Activated CD4-positive, alpha-beta T cell treated with anti-CD3 and anti-CD28 coated beads, Interleukin-10, Interleukin-2, amounts not matched to agents 100 ng/mL and 50 ng/mL, durations not matched to agents 16 hours and 8 hours (primary cell): ENCODE measurements at regions not wholly inside any gene's neighbourhood (a gene's known extent, or its start where the extent isn't known, plus 50 kb on each side); places are given as distances from the start of the nearest gene placed in this dataset.

Experiments used
- DNase-seq: peaks from one replicate; pipeline ENCODE4 v3.0.0-alpha.2; 2020

DNA sequence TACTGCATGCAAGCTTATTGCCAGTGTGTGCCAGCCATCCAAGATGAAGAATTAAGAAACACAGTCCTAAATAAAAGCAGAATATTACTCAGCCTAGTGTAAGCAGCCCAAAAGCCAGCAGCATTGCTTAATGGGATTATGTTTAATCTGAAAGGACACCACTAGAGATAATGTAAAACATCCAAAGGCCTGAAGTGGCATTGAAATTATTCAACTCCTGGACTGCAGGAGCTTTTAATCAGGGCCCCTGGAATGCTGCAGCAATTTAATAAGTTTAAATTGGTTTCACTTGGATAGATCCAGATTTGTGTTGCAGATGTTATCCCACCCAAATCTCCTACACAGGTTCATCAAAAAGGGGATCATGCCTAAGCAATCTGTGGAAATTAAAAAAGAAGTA, 193.0 kb downstream of the C12orf50 start:
- no peak for DNase-seq

DNA sequence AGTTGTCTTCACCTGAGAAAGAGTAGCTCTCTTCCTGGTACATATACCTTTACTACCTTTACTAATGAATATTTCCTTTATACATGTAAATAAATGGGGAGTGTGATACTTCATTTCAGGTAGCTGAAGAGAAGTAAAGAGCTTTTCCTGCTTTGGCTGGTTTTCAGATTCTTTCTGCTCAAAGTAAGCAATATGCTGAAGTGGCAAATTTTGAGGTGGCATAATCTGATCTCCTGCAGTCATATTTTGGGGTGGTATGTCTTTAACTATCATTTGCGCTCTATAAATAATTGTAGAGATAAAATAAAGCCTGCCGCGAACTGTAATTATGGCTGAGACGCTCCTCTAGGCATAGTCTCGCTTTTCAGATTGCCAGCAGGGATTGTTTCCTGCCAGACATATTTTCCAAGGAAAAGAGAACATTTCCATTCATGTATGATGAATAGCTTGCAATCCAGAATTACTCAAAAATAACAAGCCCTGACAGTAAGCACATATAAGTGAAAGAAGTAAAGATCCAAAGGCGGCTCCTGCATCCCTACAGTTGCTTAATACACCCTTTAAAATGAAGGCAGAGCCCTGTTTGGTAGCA, 200.7 kb downstream of the C12orf50 start:
- DNase-seq: no peak

DNA sequence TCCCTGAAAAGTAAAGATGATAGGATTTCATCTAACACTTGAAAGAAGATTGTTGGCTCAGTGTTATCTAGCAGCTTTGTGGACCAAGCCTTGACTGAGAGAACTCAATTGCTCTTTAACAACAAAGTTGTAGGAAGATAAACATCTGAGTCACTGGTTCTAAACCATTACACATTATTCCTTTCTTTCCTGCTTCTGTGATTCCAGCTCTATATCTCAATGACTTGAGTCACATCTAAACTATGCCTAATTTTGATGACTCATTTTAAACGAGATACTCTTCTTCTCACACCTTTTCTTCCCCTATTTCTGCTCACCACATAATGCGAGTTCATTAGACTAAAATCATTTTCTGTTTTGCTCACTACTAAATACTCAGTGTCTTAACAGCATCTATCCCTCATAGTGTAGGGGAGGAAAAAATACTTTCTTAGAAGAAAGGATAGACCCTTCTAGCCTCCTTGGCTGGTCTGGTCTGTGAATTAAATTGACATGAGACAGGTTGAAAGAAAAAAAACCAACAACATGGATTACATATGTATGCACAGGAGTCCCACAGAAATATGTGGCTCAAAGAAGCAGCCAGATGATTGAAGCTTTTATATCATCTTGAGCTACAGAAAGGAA, 201.4 kb downstream of the C12orf50 start:
- no peak for DNase-seq

DNA sequence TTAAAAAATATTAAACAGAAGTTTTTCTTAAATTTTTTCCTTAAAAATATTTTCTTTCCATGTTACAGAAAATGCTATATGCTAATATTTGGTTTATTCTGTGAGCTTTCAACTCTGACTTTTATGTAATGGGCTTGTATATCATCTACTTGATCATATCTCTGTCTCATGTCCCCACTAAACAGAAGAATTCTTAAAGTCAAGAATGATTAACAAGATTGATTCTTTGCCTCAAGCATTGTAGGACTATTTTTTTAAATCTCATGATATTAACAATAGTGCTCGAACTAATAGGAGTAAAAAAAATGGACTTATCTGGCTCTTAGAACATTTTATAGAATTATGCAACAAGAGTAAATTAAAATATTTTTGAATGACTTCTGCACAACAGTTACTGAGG, 206.3 kb downstream of the C12orf50 start:
- DNase-seq: no peak

DNA sequence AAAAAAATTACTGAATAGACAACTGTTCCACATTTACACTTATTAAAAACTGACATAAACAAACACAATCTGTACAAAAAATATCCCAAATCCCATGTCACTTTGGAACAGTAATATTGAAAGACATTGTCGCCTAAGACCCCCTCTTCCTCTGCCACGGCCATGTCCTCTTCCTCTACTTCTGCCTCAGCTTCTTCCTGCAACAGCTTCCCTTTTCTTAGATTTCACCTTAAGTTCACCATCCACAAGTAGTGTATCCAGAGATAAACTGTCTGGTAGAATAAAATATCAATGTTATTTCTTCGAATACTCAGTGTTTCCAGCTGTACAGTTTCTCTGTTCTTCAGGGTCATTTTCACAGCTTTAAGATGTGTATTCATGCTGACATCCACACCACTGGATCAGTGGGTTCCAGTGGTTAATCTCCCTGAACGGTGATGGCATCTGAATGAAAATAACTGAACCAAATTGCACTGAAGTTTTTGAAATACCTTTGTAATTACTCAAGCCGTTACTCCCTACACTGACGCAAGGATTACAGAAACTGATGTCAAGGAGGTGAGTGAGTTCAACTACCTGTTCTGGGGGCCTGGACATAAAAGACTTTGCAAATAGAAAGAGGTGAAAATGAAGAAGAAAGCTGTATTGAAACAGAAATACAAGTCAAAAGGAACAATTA, 208.5 kb downstream of the C12orf50 start:
- no peak for DNase-seq

DNA sequence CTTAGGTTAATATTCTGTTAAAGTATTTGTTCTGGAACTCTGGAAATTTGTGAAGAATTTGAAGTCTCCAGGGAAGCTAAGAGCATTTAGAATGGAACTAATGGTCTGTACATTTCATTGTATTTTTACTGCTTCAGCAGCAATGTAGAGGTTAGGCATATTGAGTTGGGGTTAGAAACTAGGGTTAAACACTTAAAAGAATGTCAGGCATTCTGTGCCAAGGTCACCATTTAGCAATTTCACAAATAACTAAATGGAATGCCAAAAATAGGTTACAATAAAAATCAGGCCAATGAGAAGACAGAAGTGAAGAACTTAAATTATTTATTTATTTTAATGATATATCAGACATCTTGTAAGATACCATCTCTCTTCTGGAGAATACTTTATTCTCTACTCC, 210.8 kb downstream of the C12orf50 start:
- no peak for DNase-seq

DNA sequence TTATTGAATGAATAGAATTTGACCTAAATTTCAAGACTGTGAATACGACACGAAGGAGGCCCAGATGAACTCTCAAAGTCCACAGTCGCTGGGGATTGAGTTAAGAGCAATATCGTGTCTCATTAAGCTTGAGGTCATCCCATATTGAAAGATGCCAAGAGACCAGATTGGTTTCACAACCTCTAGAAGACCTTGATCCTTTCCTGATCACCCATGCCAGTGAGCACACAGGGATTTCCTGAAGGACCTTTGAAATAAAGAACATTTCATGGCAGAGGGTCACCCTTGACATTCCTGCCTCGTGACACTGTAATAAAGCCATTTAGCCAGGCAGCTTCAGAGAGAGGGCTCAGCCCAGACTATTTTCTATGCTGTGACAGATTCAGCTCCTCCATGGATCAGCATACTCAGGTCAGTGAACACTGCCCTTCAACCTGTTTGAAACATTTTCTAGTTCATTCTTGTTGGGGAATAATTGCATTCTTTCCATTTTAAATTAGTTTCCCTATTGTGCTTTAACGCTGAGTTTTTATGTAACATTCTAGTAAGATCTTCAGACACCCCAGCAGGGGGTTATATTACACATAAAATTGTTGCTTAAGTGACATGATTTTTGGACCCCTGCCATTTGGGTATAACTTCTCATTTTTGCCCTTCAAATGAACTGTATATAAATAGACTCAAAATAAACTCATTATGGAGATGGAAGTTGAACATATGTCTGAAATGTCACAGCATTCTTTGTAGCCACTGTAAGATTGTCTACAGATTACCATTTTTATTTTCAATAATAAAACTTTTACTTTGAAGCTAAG, 213.2 kb downstream of the C12orf50 start:
- no peak for DNase-seq

DNA sequence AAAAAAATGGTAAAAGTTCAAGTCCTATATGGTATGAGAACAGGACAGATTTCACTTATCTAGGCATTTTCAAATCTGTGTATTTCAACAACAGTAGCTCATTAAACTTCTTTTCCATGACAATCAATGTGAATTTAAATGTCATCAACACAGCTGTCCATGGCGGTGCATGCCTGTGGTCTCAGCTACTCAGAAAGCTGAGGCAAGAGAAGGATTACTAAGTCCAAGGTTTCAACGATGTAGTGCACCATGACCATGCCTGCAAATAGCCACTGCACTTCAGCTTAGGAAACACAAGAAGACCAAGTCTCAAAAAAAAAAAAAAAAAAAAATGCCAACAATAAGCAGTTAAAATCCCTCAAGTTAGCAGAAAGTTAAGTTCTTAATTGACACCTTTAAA, 214.6 kb downstream of the C12orf50 start:
- DNase-seq: no peak

DNA sequence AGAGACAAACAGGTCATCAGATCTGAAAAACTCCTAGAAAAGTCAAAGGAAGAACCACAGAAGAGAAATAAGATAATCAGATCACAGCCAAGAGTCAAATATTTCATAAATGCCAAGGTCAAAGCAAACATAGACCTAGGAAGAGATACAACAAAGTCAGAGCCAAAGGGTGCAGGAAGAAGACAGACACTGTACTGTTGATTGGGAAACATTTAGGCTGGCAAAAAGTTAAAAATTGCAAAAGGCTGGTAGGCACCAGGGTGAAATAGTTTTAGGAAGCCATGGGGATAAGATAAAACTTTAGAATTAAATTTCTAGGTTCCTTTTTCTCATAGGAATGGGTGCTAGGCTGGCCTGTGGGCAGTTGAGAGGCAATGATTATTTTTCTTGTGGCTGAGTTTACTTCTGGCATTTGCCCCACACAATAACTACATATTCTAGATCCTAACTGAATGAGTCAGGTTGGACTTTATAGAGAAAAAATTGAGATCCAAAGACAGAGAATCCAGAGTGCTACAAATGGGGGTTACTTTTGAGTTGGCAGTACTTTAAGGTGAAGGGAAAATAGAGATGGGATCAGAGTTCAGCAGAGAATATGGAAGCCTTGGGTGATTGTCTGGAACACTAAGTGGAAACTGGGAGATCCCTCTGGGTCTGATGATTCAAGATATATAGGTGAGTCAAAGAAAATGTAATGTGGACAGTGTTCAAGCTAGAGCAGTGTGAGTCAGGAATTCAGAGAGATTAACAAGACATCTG, 215.5 kb downstream of the C12orf50 start:
- no peak for DNase-seq

DNA sequence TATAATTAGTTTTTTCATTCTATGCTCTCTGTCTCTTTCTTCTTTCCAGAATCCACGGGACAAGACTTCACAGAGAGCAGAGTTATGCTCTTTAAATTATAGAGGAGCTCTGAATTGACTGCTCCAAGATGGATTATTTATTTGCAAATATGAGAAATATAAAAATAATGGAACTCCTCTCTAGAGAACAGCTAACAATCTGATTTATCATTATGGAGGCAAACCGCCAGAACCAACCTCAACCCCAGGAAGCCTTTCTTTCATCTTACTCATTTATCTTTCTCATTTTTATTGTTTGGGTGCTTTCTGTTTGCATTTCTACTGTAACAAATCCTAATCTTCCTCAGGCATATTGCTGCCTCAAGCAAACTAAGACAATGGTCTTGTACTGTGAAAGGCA, 216.5 kb downstream of the C12orf50 start:
- DNase-seq: peak; percentile 2

DNA sequence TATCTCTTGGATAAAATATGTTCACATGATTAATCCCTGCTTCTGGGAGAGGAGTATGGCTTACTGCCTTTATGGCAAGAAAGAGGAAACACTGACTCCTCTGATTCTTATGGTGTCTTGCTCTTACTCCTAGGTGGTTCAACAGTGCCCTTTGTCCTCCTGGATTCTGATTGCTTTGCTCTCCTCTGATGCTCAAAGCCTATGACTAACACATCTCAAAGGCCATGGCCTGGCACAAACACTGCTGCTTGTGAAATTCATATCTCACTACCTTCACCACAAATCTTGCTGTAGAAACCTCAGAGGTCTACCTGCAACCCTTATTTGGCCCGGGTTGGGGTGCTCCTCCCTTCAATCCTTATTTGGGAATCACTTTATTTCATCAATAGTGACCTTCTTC, 217.2 kb downstream of the C12orf50 start:
- peak; percentile 3 for DNase-seq

DNA sequence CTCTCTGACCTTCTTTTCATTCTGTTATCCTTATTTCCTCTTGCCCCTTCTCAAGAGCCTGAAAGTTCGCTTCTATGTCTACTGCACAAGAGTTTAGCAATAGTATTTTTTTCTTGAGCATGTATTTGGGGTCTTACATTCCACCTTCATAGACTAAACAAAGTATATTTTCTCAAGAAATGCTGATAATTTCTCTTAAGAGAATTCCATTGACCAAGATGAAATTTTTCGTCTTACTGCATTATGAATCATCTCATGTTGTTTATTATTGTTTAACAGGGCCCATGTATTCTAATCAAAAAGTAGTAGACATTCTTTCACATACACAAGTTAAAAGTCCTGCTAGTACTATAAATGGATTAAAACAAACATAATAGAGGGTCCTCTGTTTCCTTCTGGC, 219.3 kb downstream of the C12orf50 start:
- no peak for DNase-seq

DNA sequence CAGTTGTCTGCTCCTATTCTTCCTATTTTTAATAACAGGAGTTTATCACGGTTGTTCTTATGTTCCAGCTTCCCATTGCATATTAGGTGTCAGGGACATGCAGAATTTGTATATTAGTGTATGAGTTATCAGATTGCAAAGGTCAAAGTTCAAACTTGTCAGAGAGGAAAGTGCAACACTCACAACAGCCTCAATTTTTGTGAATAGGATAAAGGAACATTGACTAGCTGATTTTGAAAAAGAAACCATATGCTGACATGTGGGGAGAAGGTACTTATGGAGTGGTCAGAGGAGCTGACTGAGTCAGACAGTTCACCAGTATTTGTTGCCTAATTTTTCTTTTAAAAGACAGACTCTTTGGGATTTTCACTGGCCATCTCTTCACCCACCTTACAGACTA, 222.1 kb downstream of the C12orf50 start:
- DNase-seq: no peak

DNA sequence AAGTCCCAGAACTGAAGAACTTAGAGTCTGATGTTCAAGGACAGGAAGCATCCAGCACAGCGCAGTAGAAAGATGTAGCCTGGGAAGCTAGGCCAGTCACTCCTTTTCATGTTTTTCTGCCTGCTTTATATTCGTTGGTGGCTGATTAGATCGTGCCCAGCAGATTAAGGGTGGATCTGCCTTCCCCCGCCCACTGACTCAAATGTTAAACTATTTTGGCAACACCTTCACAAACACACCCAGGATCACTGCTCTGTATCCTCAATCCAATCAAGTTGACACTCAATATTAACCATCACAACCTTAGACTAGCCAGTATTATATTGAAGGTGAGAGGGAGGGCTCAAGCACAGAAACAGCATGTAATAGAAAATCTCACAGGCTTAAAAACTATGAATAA, 222.9 kb downstream of the C12orf50 start:
- DNase-seq: no peak

DNA sequence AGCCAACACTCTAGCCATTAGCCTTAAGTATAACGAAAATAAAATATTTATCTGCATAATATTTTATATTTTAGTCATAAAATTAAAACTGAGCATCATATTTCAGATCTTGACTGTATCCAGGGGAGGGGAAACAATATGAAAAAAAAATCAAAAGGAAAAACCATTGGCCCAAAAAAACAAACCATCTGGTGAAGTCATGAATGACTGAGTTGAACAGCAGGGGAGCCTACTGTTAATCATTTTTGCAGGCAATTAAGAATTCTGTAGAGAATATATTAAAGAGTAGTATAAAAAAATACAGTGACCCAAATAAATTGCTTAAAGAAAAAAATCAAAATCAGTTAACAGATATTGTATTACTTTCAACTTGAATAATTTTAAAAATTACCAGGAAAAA, 224.8 kb downstream of the C12orf50 start:
- no peak for DNase-seq

DNA sequence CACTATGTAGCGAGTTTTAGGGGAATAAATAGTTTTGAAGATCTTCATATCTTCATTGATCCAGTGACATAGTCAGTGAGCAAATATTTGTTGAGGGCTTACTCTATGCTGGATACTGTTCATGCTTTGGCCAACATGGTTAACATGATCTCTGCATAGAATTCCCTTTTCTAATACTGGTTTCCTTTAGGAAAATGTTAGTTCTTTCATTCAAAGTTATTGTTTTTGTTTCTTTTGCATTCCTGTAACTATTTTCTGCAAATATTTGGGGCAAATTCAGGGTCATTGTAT, 226.5 kb downstream of the C12orf50 start:
- no peak for DNase-seq

DNA sequence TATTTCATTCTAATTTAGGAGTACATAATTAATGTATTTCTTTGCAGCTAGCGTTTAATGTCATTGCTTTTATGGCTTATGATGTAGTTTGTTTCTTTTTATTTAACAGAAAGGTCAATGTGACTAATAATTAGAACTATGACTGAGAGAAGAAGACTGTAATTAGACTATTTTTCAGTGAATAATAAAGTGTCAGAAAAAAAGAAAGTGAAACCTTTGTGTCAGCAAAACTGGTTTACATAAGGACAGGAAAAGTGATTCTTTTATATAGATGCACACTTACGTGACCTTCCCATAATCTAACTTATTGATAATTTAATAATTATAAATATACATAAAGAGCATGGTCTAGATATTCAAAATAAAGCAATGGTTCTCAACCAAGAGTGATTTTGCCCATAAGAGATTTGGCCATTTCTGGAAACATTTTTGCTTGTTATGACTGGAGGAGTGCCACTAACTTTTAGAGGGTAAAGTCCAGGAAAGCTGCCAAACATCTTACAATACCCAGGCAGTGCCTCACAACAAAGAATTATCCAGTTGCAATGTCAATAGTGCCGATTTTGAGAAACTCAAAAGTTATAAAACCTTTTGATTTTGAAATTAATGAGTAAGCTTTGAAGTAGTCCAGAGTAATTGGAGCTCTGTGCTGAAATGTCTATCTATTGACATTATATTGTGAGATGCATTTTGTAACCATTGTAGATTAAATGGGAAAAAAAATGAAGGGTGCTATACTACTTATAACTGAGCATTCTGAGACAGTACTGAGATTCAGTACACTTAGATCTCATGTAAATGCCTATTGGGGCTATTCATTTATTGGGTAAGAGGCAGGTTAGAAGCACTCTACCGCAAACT, 227.1 kb downstream of the C12orf50 start:
- DNase-seq: no peak

DNA sequence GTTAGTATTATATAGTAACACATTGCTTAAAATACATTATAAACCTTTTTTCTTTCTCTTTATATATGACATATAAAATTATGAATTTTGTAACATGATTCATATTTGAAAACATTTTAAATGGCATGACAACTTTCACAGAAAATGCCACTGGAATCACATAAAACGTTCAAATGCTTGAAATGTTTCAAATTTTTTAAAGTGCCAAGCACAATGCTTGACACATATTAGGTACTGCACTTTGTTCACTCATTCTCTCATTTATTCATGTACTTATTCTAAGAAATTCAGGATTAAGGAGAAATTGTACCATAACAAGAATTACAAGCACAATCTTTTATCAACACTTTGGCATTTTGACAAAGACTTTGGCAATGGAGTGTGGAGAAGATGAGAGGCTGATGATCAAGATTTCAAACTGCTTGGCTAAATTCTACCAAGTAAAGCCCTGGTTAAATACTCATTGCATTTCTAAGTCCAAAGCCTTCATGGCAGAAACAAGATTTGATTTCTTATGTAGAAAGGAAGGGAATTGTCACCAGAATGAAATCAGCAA, 232.2 kb downstream of the C12orf50 start:
- DNase-seq: no peak

DNA sequence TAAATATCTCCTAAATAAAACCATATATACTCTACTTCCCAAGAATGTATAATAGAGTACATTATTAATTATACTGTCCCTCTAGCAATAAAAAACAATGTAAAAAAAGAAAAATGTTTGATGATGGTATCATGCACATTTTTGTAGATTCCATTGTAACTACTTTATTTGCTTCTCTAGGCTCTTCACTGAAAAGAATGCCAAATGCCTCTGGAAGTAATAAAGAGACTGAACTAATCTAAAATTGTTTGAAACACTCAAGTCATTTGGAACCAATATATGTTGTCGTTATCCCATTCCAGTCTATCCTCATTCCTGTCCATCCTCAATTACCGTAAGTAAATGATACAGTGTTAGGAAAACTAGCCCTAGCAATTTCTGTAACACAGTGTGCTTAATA, 233.6 kb downstream of the C12orf50 start:
- DNase-seq: no peak

DNA sequence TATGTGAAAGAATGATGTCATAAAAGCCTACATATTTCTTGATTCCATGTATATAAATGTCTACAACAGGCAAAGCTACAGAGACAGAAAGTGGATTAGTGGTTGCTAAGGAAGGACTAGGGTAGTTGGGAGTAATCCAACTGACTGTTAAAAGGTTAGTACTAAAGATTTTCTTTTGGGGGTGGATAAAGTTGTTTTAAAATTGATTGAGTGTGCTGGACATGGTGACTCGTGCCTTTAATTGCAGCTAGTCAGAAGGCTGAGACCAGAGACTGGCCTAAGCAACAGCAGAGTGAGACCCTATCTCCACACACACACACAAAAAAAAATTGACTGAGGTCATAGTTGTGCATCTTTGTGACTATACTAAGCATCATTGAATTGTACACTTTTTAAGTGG, 234.3 kb downstream of the C12orf50 start:
- no peak for DNase-seq

DNA sequence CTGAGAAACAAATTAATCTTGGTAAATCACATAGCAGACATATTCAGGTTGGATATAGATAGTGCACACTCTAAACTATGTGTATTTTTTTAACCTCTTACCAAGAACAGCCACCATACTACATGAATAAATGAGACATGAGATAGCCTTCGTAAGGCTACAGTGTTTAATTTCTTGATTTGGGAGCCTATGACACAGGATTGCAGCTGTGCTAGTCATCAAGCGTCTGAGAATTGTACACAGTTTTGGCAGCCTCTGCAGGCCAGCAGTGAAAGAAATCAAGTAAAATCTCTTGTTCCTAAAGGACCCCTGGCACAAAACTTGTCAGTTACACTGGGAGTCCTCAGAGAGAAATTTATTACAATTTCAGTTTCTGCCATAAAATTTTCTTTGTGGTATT, 236.1 kb downstream of the C12orf50 start:
- no peak for DNase-seq

DNA sequence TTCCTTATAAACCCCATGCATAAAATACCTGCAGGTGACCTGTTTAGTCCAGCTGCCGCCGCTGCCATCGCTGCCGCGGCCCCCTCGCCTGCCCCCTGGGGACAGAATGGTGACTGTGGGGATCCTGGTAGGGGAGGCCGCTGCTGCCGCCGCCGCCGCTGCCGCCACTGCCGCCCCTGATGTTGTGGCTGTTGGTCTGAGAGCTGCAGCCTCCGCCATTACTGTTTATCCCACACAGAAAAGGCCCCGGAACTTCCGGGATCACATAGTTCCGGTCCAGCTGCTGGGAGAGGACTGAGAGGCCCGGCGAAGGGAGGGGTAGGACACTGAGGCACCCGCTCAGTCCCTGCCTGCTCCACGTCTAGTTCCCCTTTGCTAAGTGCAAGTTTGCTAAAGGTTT, 244.9 kb downstream of the C12orf50 start:
- no peak for DNase-seq
